ENCODE measurements at regions not wholly inside any gene's neighbourhood (a gene's known extent, or its start where the extent isn't known, plus 50 kb on each side); places are given as distances from the start of the nearest gene placed in this dataset.

DNA sequence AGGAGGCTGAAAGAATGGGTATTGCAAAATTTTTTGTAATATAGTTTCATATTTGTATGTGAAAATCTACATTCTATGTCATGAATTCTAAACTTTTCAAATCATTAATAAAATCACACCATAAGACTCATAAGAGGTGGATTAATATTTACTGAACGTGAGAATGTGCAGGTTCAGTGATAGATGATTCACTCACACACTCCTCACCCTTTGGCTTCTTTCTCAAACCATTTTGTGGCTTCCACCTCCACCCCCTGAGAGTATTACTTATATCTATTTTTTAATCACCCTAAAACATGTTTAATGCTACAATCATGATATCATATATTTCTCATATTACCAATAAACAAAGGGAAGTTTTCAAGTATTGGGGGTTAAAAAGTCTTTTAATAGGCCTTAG, 275.5 kb downstream of the MEF2C start:
- TF ChIP-seq IKZF2 (IDR thresholded peaks at IDR 0.05) (no peak), ATF7 (IDR thresholded peaks at IDR 0.05; ENCODE audit: low read depth) (no peak), TCF7 (IDR thresholded peaks at IDR 0.05; ENCODE audit: borderline replicate concordance) (no peak), POLR2A (IDR thresholded peaks at IDR 0.05; ENCODE audit: low read depth, low read length) (no peak)
- TF ChIP-seq, protein P1, sequence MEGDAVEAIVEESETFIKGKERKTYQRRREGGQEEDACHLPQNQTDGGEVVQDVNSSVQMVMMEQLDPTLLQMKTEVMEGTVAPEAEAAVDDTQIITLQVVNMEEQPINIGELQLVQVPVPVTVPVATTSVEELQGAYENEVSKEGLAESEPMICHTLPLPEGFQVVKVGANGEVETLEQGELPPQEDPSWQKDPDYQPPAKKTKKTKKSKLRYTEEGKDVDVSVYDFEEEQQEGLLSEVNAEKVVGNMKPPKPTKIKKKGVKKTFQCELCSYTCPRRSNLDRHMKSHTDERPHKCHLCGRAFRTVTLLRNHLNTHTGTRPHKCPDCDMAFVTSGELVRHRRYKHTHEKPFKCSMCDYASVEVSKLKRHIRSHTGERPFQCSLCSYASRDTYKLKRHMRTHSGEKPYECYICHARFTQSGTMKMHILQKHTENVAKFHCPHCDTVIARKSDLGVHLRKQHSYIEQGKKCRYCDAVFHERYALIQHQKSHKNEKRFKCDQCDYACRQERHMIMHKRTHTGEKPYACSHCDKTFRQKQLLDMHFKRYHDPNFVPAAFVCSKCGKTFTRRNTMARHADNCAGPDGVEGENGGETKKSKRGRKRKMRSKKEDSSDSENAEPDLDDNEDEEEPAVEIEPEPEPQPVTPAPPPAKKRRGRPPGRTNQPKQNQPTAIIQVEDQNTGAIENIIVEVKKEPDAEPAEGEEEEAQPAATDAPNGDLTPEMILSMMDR (IDR thresholded peaks at IDR 0.05 in 2 of 3, conservative IDR thresholded peaks at IDR 0.05 in 1 of 3; ENCODE audit: control insufficient read depth in 2 of 3, extremely low read depth in 1 of 3, insufficient read depth in 1 of 3, low read depth in 3 of 3, low read length in 3 of 3), result no peak
- TF ChIP-seq, protein P2, sequence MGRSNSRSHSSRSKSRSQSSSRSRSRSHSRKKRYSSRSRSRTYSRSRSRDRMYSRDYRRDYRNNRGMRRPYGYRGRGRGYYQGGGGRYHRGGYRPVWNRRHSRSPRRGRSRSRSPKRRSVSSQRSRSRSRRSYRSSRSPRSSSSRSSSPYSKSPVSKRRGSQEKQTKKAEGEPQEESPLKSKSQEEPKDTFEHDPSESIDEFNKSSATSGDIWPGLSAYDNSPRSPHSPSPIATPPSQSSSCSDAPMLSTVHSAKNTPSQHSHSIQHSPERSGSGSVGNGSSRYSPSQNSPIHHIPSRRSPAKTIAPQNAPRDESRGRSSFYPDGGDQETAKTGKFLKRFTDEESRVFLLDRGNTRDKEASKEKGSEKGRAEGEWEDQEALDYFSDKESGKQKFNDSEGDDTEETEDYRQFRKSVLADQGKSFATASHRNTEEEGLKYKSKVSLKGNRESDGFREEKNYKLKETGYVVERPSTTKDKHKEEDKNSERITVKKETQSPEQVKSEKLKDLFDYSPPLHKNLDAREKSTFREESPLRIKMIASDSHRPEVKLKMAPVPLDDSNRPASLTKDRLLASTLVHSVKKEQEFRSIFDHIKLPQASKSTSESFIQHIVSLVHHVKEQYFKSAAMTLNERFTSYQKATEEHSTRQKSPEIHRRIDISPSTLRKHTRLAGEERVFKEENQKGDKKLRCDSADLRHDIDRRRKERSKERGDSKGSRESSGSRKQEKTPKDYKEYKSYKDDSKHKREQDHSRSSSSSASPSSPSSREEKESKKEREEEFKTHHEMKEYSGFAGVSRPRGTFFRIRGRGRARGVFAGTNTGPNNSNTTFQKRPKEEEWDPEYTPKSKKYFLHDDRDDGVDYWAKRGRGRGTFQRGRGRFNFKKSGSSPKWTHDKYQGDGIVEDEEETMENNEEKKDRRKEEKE (IDR thresholded peaks at IDR 0.05), result no peak
- TF ChIP-seq, protein P3, sequence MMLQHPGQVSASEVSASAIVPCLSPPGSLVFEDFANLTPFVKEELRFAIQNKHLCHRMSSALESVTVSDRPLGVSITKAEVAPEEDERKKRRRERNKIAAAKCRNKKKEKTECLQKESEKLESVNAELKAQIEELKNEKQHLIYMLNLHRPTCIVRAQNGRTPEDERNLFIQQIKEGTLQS (IDR thresholded peaks at IDR 0.05; ENCODE audit: borderline replicate concordance, extremely low read depth, low read depth, low read length), result no peak

All from GM12878 (cell line).